GM19043 (cell line): ENCODE measurements at regions not wholly inside any gene's neighbourhood (a gene's known extent, or its start where the extent isn't known, plus 50 kb on each side); places are given as distances from the start of the nearest gene placed in this dataset.

Experiments
- ATAC-seq: cut with Tn5 transposase; IDR thresholded peaks from one replicate; pipeline ENCODE4 v1.9.1; 2021; ENCODE audit warnings: low read depth; ENCODE audit not compliant: unreplicated experiment

DNA sequence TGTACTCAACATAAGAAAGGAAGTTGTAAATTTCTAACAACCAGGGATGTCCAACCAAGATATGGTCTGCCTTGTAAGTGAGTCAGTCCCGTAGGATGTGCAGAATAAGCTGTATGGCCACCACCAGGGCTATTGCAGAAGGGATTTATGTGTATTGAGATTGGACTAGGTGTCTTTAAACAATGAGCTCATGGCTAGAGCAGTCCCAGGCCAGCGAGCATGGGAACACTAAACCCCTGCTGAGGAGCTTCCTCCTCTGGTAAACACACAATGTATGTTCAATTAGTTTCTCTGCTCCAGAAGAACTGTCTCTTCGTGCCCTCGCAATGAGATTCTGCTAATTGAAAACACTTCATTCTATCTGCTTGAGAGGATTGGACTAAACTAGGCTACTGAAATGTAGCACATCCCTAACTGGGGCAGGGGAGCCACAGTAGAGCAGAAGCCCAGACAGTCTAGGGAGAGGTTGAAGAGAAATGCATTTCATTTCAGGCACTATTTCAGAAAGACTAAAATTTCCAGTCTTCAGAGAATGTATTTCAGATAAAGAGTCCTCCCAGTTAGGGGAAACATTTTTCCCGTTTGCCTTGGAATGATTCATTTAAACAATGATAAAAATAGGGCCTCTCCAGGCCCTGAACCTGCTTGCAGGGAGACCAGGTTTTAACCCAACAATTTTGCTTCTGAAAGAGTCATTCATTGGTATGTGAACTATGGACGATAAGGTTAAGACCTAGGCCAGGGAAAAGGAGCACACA is 154.7 kb downstream of the FAM114A2 start:
- no peak for ATAC-seq

- no peak for ATAC-seq
These were observed 157.0 kb downstream of the FAM114A2 start for GRCh38 chr5:153881687-153882086.

DNA sequence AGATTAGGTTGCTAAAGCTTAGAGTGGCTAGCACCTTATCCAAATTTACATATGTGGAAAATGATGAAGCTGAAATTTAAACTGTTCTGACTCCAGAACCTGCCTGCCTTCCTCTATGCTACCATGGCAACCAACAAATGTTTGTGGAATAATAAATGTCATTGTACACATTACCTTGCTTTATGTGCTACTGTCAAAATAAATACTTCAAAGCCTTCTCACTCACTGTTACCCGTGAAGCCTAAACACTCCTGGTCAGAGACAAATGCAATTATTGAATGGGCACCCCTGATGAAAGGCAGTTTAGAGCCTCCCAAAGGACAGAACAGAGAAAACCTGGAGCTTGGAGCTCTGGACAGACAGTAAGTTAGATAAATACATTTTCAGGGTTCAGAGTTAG is 158.6 kb downstream of the FAM114A2 start:
- no peak for ATAC-seq

- no peak for ATAC-seq
These were observed 159.1 kb downstream of the FAM114A2 start for GRCh38 chr5:153879596-153879995.

DNA sequence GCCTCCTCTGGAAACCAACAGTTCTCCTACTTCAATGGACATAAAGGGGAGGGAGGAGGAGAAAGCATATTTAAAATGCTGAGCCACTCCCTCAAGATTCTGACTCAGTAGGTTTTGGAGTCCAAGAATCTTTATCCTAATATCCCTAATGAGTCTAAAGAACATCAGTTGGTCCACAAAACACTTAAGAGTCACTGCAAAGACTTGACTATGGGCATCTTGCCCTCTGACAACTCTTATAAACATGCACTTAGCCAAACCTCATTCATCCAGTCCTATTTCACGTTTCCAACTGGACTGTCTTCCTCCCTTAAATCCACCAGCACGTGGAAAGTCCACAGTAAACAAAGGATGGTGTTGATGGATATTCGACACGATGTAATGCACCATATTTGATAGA is 172.5 kb downstream of the FAM114A2 start:
- no peak for ATAC-seq

DNA sequence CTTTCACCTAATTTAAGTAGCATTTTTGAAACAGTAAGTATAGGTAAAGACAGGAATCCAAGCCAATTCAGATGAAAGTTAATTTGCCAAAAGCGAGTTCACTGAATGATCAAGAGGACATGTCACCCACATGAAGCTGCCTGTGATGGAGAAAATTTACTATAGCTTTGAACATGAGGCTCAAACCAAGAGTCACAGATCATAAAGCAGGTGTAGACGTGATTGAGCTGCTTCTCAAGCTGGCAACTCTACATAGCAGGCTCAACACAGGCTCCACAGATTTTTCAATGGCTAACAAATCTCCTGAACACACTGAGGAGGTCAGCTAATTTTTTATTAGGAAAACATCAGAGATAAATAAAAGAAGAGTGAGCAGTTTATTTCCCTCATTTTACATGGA is 173.7 kb downstream of the FAM114A2 start:
- no peak for ATAC-seq

GRCh38 chr5:153863951-153864350 is 174.8 kb downstream of the FAM114A2 start:
- ATAC-seq, result no peak
